ENCODE measurements at regions not wholly inside any gene's neighbourhood (a gene's known extent, or its start where the extent isn't known, plus 50 kb on each side); places are given as distances from the start of the nearest gene placed in this dataset.
"Not testable (repeated sequence)": the region's sequence is repeated elsewhere in the genome, so short reads cannot be mapped to it uniquely, and the experiment has no call there.

DNA sequence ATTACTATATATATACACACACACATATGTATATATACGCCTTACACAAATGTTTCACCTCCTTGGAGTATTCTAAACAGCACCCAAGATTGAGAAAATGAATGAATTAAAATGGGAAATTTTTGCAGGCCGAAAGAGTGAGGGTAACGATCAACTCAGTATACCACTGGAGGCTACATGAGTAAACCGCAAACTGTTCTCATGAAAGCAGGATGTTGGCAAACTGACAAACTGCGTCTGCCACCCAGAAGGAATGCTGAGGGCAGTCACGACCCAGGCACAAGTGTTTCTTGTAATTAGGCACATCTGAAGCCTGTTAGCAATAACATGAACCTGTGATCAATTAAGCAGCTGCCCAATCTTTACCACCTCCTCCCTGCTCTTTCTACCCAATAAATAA, 666.5 kb downstream of the TDRD15 start:
- H3K27ac ChIP-seq, H3K4me3 ChIP-seq: not testable (repeated sequence)

DNA sequence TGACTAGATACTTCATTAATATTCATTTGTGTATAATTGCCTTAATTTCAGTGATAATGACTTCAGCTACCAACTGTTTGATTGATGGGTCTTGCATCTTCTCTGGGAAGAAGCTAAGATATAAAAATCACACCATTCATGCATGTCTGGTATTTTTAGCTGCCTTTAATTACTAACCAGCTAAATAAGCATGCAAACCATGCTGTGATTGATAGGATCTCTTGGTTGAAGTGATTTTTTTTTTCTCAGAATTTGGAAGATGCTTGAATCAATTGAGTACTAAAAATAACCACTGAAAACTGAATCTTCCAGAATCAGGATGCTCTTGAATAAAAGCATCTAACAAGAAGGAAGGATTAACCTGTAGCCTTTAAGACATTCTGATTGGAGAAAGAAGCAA, 668.8 kb downstream of the TDRD15 start:
- H3K4me3 ChIP-seq: no peak overlapping the region
- no peak overlapping the region for H3K27ac ChIP-seq

DNA sequence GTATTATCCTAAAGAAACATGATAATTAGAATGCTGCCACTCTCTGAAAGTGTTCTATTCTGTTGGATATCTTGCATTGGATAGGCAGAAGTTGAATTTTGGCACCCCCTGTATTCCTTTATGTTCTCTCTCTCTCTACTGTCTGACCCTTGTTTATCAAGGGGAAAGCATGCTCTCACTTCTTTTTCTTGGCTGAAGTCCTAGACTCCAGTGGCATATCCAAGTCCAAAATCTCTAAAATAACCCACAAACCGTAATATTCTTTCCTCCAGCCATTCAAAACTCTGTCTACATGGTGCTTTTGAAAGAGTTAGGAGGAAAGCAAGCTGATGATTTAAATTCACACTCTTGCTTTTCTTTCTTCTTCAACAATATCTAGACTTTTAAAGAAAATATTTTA, 669.7 kb downstream of the TDRD15 start:
- no peak overlapping the region for H3K27ac ChIP-seq

DNA sequence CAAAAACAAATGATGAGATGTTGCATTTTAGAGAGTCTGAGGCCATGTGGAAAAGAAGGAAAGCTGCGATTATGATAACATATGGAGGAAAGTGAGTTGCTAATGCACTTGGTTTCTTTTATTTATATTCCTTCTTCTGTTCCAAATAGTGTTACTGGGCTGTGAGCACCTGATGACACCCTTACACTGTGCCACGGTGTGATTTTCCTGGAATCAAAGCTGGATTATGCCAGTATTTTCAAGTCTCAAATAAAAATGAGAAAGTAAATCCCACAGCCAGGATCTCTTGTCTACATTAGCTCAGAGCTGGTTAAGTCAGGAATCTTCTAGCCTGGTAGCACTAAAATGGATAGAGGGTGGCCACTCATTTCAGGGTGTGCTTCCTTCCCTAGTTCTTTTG, 670.8 kb downstream of the TDRD15 start:
- no peak overlapping the region for H3K27ac ChIP-seq
- H3K4me3 ChIP-seq: no peak overlapping the region

More for the DNA sequence above, 669.7 kb downstream of the TDRD15 start:
- H3K4me3 ChIP-seq: no peak overlapping the region

DNA sequence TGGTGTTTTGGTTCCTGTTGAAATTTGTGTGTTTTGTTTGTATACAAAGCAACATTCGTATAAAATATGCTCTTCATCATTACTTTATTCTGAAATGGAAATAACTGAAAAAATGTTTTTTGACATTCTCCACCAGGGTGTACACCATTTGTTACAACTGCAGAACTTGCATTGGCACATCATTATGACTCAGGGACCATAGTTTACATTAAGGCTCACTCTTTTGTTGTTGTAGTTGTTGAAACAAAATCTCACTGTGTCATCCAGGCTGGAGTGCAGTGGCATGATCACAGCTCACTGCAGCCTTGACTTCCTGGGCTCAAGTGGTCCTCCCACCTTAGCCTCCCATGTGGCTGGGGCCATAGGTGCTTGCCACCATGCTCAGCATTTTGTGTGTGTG, 676.6 kb downstream of the TDRD15 start:
- Histone ChIP-seq H3K4me3 (no peak overlapping the region), H3K27ac (no peak overlapping the region)

DNA sequence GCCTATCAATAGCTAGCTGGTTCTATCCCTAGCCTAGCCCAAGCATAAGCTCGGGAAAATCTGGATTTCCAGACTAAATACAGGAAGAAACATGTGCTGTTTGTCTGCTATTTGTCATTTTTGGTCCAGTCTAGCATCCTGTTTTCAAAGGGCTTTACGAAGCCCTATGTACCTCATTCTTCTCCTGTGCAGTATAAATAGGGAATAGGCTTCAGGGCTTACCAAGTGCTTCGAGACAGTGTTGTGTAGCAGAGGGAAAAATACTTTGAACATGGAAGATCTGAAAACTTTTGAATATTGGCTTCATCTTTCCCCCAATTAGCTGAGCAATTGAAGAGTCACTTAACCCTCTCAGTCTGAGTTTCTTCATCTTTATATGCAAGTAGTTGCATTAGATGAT, 679.8 kb downstream of the TDRD15 start:
- no peak overlapping the region for H3K27ac ChIP-seq
- no peak overlapping the region for H3K4me3 ChIP-seq

DNA sequence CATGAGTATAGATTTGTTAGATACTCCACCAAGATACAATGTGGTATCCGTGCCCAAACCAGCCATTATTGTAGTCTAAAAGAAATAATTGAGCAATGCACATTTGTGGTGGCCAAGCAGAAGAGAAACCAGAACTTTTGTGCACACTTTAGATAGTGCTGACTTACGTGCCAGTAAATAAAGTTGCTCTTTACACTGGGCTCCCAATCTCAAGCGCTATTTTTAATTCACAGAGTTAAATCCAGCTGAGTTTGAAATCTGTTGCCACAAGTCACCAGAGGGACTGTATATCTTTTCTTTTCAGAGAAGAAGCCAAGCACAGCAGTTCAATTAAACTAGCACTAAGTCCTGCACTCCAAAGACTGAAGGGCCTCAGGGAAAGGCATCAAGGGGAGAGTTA, 680.4 kb downstream of the TDRD15 start:
- no peak overlapping the region for H3K27ac ChIP-seq
- H3K4me3 ChIP-seq: no peak overlapping the region

DNA sequence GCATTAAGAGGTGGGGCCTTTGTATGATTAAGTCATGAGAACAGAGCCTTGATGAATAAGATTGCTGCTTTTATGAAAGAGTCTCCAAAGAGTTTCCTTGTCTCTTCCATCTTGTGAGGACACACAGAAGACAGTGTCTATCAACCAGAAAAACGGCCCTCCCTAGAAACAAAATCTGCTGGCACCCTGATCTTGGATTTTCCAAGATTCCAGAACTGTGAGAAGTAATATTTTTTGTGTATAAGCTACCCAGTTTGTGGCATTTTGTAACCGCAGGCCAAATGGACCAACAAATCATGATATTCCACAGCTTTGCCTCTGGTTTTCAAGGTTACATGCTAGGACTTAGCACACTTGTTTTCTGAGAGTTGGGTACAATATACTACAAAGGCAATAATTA, 687.8 kb downstream of the TDRD15 start:
- no peak overlapping the region for H3K27ac ChIP-seq
- no peak overlapping the region for H3K4me3 ChIP-seq

DNA sequence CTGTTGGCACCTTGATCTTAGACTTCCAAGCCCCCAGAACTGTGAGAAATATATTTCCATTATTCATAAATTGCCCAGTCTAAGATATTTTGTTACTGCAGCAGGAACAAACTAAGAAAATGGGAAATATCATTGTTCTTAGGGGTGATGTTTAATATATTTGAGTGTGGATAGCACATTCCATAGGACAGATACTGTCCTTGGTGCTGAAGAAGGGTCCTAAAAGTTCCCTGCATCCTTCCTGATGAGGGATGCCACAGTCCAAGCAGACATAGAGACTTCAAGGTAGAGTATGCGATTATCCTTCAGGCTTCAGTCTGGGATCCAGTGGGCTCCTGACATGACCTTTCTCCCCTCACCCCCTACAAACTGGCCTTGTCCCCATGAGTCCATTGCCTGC, 689.0 kb downstream of the TDRD15 start:
- H3K4me3 ChIP-seq: no peak overlapping the region
- H3K27ac ChIP-seq: no peak overlapping the region

DNA sequence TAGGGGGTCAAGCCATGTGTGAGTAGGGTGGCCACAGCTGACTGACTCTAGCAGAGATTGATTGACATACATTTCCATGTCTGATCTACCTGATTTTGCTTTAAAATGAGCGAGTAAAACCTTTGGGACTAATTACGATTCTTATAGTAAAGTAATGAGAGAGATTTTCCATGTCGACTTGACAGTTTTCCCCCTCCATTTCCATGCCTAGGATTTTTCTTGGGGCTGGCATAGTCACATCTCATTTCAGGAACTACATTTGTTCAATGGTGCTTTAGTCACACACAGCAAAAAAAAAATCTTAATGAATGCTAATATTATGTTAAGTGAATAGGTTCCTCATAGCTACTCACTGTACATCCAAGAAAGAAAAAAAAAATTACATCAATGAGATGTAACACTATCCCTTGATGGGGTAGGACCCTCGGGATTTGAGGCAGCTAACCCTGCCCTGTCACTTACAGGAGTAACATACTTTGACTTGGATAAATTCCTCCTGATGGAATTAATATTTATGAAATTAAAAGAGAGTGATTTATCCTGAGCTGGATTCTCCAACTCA, 690.9 kb downstream of the TDRD15 start:
- no peak overlapping the region for H3K27ac ChIP-seq
- no peak overlapping the region for H3K4me3 ChIP-seq

DNA sequence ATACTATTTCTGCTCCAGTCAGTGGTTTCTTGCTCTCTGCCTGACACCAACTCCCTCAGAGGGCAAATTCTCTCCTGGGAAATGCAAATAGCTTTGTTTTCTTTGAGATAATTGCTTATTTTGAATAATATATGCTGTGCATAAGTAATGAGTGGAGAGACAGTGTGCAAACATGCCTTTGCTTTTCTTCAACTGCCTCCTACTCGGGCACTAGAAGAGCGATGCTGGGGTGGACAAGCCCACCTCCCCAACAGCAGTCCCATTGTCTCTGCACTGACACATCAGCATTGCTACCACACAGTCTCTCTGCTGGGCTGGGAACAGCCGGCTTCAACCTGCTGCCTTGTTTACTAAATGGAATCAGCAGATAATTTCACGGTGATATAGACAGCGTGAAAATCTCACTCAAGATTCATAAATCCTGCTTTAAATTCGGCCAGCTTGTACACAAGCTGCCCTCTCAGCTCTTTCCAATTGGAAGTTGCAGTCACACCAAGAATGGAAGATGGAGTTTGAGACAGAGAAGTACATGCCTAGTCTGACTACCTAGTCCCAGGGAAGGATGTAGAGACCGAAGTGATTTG, 694.5 kb downstream of the TDRD15 start:
- Histone ChIP-seq H3K4me3 (no peak overlapping the region), H3K27ac (no peak overlapping the region)

DNA sequence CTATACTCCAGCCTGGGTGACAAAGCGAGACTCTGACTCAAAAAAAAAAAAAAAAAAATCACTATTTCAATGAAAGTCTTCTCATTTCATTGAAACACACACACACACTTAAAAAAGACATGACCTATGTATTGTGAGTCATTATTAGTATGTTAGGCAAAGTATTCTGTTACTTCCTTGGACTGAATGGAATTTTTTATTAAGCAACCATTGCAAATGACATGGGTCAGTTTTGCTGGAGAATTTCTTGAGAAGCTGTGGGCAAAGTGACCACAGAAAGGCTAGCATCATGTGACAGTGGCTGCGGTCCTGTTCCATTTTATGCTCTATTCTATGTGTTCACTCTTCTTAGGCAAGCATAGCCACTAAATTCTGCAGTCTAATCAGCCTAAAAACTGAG, 695.7 kb downstream of the TDRD15 start:
- H3K4me3 ChIP-seq: no peak overlapping the region
- no peak overlapping the region for H3K27ac ChIP-seq

DNA sequence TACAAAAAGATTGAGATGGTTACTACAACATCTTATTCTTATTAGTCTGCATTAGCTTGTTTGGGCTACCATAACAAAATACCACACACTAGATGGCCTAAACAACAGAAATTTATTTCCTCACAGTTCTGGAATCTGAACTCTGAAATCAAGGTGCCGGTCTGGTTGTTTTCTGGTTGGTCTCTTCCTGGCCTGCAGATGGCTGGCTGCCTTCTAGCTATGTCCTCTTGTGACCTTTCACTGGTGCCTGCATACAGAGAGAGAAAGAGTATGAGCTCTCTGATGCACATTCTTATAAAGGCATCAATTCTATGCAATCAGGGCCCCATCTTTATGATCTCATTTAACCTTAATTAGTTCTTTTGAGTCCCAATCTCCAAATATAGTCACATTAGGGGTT, 696.5 kb downstream of the TDRD15 start:
- Histone ChIP-seq H3K27ac (no peak overlapping the region), H3K4me3 (no peak overlapping the region)

DNA sequence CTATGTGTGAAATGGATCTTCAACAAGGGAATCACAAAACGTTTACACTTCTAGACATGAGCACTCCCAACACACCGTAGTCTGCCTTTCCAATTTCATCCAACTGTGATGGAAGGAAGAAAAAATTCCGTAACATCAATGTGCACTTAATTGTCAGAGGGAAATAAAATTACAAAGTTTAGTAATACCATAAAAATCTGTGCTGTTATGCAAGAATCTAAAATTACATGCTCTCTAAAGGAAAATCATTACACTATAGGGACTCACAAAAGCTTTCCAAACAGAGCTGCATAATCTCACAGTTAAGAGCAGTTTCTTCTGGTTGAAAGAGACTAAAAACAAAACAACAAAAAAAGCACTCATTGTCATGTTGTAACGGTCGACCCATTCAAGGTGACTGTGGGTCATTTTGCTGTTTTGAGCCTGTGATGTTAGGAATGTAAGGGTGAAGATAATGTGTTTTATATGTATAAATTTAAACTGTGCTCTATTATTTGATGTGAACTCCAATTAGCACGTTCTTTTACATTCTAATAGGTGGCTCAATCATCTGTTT, 698.0 kb downstream of the TDRD15 start:
- no peak overlapping the region for H3K27ac ChIP-seq
- H3K4me3 ChIP-seq: no peak overlapping the region

DNA sequence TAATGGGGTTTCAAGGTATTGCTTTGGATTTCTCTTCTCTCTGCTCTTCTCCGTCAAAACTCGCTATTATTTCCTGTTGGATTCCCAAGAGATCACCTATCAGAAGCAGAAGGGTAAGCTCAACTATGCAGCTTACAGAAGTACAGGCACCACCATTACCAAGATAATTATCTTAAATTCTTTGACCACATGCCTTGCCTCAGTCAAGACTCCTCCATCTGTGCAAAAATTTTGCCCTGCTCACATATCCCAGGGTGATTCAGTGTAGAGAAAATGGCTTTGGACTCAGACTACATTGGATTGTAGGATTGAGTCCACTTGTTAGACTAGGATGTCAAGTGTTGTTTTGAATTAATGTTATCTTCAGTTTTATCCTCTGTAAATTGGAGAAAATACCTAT, 698.7 kb downstream of the TDRD15 start:
- Histone ChIP-seq H3K4me3 (no peak overlapping the region), H3K27ac (no peak overlapping the region)

DNA sequence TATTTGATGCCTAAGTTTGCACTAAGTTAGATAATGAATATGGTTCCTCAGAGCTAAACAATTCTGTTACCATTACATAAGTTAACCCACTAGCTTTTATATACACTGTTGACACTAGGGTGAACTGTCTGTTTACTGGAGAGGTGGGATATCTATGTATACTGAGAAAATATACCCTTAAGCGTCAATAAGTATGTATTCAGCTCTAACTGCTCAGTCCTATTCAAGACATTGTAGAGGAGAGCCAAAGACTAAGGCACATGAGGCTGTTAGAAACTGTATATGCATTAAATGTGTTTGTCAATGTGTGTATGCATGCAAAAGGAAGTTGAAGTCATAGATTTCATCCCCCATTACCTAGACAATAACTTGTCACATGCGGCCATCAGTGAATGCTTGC, 710.0 kb downstream of the TDRD15 start:
- no peak overlapping the region for H3K4me3 ChIP-seq
- no peak overlapping the region for H3K27ac ChIP-seq

DNA sequence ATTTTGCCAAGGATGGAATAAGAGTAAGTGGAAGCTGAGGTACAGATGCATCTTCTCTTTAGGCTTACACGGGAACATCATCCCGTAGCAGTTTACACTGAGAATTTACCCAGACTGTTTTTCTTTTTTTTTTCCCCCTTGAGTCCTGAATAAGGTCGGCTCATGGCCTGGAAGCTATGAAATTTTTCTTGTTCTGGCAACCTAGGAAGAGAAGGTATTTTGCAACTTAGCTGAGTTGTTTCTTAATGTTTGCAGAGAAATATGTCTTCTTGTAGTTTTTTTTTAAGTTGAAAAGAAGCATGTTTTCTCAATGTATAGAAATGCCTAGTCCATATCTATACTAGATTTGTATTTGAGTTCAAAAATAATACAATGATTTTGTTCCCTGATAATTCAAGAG, 712.5 kb downstream of the TDRD15 start:
- no peak overlapping the region for H3K4me3 ChIP-seq
- no peak overlapping the region for H3K27ac ChIP-seq

DNA sequence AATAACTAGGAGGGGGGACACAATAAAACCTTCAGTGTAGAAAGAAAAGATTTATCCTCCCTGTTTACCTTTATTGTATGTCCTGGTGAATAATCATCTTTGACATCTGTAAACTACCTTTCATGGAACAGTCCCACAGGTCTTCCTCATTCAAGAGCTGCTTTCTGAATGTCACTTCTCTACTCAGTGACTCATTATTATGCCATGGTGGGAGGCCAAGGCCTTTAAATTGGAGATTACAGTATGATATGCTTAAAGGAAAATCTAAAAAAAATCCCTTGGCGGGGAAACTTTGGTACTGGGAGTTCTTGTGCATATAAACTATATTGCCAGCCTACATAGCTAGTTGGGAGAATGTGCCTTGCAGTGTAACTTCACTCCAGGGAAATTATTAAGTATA, 713.0 kb downstream of the TDRD15 start:
- Histone ChIP-seq H3K4me3 (no peak overlapping the region), H3K27ac (no peak overlapping the region)

DNA sequence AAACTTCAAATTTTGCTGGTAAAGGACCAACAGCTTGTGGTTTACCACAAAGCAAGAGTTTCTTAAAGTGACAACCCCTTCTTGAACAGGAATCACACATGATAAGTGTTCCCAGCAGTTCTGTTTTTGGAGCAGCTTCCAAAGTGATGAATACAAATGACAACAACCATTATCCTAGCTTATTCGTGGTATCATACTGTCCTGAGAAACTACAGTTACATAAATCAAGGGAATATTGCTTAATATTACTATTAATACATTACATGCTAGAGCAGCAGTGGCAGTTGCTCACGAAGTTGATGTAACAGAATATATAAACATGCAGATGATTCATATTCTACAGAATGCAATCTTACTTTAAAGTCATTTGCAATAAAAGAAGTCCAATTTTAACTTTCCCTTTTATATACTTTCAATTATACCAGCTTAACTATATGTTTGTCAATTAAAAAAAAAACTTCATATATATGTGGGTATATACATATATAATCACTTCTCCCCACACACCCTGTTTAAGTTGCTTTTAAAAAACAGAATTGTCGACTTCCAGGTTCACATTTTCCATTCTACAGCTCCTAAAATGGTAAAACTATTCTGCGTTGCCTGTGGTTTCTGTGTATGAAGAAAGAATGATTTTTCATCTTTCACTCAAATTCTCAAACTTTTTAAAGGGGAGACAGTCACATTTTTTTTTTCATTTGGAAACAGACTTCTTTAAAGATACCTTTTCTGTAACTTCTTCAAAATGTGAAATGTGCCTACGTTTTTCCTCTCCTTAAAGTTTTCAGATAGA, 713.6 kb downstream of the TDRD15 start:
- H3K27ac ChIP-seq: no peak overlapping the region
- no peak overlapping the region for H3K4me3 ChIP-seq

DNA sequence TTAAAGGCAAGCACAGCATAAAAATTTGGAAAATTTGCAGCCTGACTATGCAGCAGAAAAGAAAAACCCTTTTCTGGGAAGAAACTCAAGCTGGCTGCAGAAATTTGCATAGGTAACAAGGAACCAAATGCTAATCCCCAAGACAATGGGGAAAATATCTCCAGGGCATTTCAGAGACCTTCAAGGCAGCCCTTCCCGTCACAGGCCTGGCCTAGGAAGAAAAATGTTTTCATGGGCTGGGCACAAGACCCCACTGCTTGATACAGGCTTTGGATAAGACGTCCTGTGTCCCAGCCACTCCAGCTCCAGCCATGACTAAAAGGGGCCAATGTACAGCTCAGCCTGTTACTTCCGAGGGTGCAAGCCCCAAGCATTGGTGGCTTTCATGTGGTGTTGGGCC, 717.6 kb downstream of the TDRD15 start:
- H3K4me3 ChIP-seq: no peak overlapping the region

DNA sequence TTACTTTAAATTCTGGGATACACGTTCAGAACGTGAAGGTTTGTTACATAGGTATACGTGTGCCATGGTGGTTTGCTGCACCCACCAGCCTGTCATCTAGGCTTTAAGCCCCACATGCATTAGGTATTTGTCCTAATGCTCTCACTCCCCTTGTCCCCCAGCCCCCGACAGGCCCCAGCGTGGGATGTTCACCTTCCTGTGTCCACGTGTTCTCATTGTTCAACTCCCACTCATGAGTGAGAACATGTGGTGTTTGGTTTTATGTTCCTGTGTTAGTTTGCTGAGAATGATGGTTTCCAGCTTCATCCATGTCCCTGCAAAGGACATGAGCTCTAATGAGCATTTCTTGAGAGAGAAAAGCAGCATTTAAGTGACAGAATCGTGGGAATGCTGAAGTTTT, 726.6 kb downstream of the TDRD15 start:
- not testable (repeated sequence) for H3K4me3 ChIP-seq, H3K27ac ChIP-seq

More for the DNA sequence above, 717.6 kb downstream of the TDRD15 start:
- no peak overlapping the region for H3K27ac ChIP-seq

All from skin epidermis (tissue), 12 donors.